ENCODE measurements at regions not wholly inside any gene's neighbourhood (a gene's known extent, or its start where the extent isn't known, plus 50 kb on each side); places are given as distances from the start of the nearest gene placed in this dataset.

DNA sequence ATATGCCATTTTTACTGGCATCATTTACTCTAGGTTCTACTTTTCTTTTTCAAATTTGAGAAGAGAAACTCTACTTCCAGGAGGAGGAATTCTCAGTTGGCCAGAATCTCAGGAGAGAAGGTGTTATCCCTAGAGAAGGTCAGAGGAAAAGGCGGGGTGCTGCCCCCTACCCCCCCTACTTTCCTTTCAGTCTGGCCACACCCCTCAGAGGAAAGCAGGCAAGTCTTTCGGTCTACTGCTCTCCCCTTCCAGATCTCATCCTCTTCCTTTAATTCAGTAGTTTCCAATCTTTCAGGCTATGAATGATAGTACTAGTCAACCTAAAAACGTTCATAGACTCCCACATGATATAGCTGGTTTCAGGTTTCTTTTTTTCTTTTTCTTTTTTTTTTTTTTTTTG lies 366.5 kb upstream of the TBL1XR1 start:
- no peak for TF ChIP-seq CTCF (IDR thresholded peaks at IDR 0.05)
- TF ChIP-seq POLR2A (IDR thresholded peaks at IDR 0.05) = no peak

Data from testis (tissue), 2 donors.